Endometrium (tissue), 2 donors: ENCODE measurements at regions not wholly inside any gene's neighbourhood (a gene's known extent, or its start where the extent isn't known, plus 50 kb on each side); places are given as distances from the start of the nearest gene placed in this dataset.
"Not testable (repeated sequence)": the region's sequence is repeated elsewhere in the genome, so short reads cannot be mapped to it uniquely, and the experiment has no call there.

Source experiments
- FAIRE-seq: peaks from 2 replicates; lab custom pipeline; 2012; peaks lifted over from hg19 to GRCh38; lab: Jason Lieb, UNC
- donor health status: control.
- donor health status: control.

- FAIRE-seq: no peak
Measured at GRCh38 chr4:159006202-159006601, 96.7 kb upstream of the RAPGEF2 start.

- FAIRE-seq: no peak
Measured at GRCh38 chr4:159008671-159009070, 94.2 kb upstream of the RAPGEF2 start.

- no peak for FAIRE-seq
Measured at GRCh38 chr4:159009521-159009920, 93.4 kb upstream of the RAPGEF2 start.

- FAIRE-seq: no peak
Measured at GRCh38 chr4:159010100-159010499, 92.8 kb upstream of the RAPGEF2 start.

GRCh38 chr4:159010563-159011260 lies 92.2 kb upstream of the RAPGEF2 start:
- FAIRE-seq: no peak

GRCh38 chr4:159012381-159012780 lies 90.5 kb upstream of the RAPGEF2 start:
- FAIRE-seq: no peak

GRCh38 chr4:159013692-159014091 lies 89.2 kb upstream of the RAPGEF2 start:
- FAIRE-seq: no peak

GRCh38 chr4:159014859-159015258 lies 88.0 kb upstream of the RAPGEF2 start:
- no peak for FAIRE-seq

GRCh38 chr4:159015841-159016240 lies 87.0 kb upstream of the RAPGEF2 start:
- no peak for FAIRE-seq

- FAIRE-seq: no peak
Measured at GRCh38 chr4:159016593-159017024, 86.3 kb upstream of the RAPGEF2 start.

- no peak for FAIRE-seq
Measured at GRCh38 chr4:159017323-159018026, 85.4 kb upstream of the RAPGEF2 start.

GRCh38 chr4:159018062-159018629 lies 84.7 kb upstream of the RAPGEF2 start:
- no peak for FAIRE-seq

GRCh38 chr4:159019356-159019755 lies 83.5 kb upstream of the RAPGEF2 start:
- FAIRE-seq: no peak

- FAIRE-seq: no peak
Measured at GRCh38 chr4:159021597-159022385, 81.1 kb upstream of the RAPGEF2 start.

- FAIRE-seq: no peak
Measured at GRCh38 chr4:159023741-159024140, 79.1 kb upstream of the RAPGEF2 start.

- FAIRE-seq: no peak
Measured at GRCh38 chr4:159024266-159024665, 78.6 kb upstream of the RAPGEF2 start.

GRCh38 chr4:159024828-159025227 lies 78.1 kb upstream of the RAPGEF2 start:
- no peak for FAIRE-seq

GRCh38 chr4:159026329-159026728 lies 76.5 kb upstream of the RAPGEF2 start:
- FAIRE-seq: peak; percentile 4

- FAIRE-seq: no peak
Measured at GRCh38 chr4:159027535-159027934, 75.3 kb upstream of the RAPGEF2 start.

- FAIRE-seq: no peak
Measured at GRCh38 chr4:159029481-159029880, 73.4 kb upstream of the RAPGEF2 start.

GRCh38 chr4:159030297-159030696 lies 72.6 kb upstream of the RAPGEF2 start:
- FAIRE-seq: not testable (repeated sequence)

- FAIRE-seq: no peak
Measured at GRCh38 chr4:159035570-159035969, 67.3 kb upstream of the RAPGEF2 start.

- no peak for FAIRE-seq
Measured at GRCh38 chr4:159038536-159038935, 64.3 kb upstream of the RAPGEF2 start.
